ENCODE measurements at regions not wholly inside any gene's neighbourhood (a gene's known extent, or its start where the extent isn't known, plus 50 kb on each side); places are given as distances from the start of the nearest gene placed in this dataset.

- Histone ChIP-seq H3K9ac (ENCODE audit: low read length in 3 of 3) (no peak overlapping the region), H3K4me3 (ENCODE audit: low read length in 3 of 3) (no peak overlapping the region), H3K36me3 (ENCODE audit: control insufficient read depth in 2 of 3, insufficient read depth in 3 of 3, low read length in 3 of 3) (no peaks in the 10 kb centered on the region), H3K4me1 (ENCODE audit: control insufficient read depth in 2 of 3, insufficient read depth in 2 of 3, low read depth in 1 of 3, low read length in 3 of 3) (no peaks in the 10 kb centered on the region), H3K27me3 (ENCODE audit: control insufficient read depth, insufficient read depth, low read length) (no peaks in the 10 kb centered on the region), H3K27ac (ENCODE audit: low read depth in 2 of 2, low read length in 2 of 2) (no peak overlapping the region), H3K9me3 (ENCODE audit: control insufficient read depth in 2 of 3, insufficient read depth in 1 of 3, low read length in 3 of 3) (no peaks in the 10 kb centered on the region)
- intact Hi-C loops (cut with DNase I), result no loop called here
- DNase-seq (no peak), FAIRE-seq (no peak)
- TF ChIP-seq CTCF (IDR thresholded peaks at IDR 0.05; ENCODE audit: borderline replicate concordance, extremely low read depth, insufficient read depth), result no peak
These were observed 665.5 kb upstream of the CNTNAP5 start for GRCh38 chr2:123359636-123360035.

GRCh38 chr2:123362671-123363440, 662.2 kb upstream of the CNTNAP5 start:
- FAIRE-seq (no peak), DNase-seq (peak in 3 of 5 donors; percentile 15 to 36 (median 33))
- H3K36me3 ChIP-seq (ENCODE audit: control insufficient read depth in 2 of 3, insufficient read depth in 3 of 3, low read length in 3 of 3), result no peaks in the 10 kb centered on the region
- no peak overlapping the region for H3K4me3 ChIP-seq (ENCODE audit: low read length in 3 of 3)
- no peaks in the 10 kb centered on the region for H3K27me3 ChIP-seq (ENCODE audit: control insufficient read depth, insufficient read depth, low read length)
- H3K9me3 ChIP-seq (ENCODE audit: control insufficient read depth in 2 of 3, insufficient read depth in 1 of 3, low read length in 3 of 3), result no peaks in the 10 kb centered on the region
- intact Hi-C loops (cut with DNase I), result no loop called here
- no peaks in the 10 kb centered on the region for H3K4me1 ChIP-seq (ENCODE audit: control insufficient read depth in 2 of 3, insufficient read depth in 2 of 3, low read depth in 1 of 3, low read length in 3 of 3)
- H3K9ac ChIP-seq (ENCODE audit: low read length in 3 of 3), result no peak overlapping the region
- no peak for TF ChIP-seq CTCF (IDR thresholded peaks at IDR 0.05; ENCODE audit: borderline replicate concordance, extremely low read depth, insufficient read depth)
- H3K27ac ChIP-seq (ENCODE audit: low read depth in 2 of 2, low read length in 2 of 2), result no peak overlapping the region

GRCh38 chr2:123363826-123364225, 661.3 kb upstream of the CNTNAP5 start:
- Histone ChIP-seq H3K27me3 (ENCODE audit: control insufficient read depth, insufficient read depth, low read length) (no peaks in the 10 kb centered on the region), H3K9ac (ENCODE audit: low read length in 3 of 3) (no peak overlapping the region), H3K4me1 (ENCODE audit: control insufficient read depth in 2 of 3, insufficient read depth in 2 of 3, low read depth in 1 of 3, low read length in 3 of 3) (no peaks in the 10 kb centered on the region), H3K4me3 (ENCODE audit: low read length in 3 of 3) (no peak overlapping the region), H3K9me3 (ENCODE audit: control insufficient read depth in 2 of 3, insufficient read depth in 1 of 3, low read length in 3 of 3) (no peaks in the 10 kb centered on the region), H3K36me3 (ENCODE audit: control insufficient read depth in 2 of 3, insufficient read depth in 3 of 3, low read length in 3 of 3) (no peaks in the 10 kb centered on the region), H3K27ac (ENCODE audit: low read depth in 2 of 2, low read length in 2 of 2) (no peak overlapping the region)
- no peak for TF ChIP-seq CTCF (IDR thresholded peaks at IDR 0.05; ENCODE audit: borderline replicate concordance, extremely low read depth, insufficient read depth)
- intact Hi-C loops (cut with DNase I), result no loop called here
- no peak for FAIRE-seq
- DNase-seq, result no peak
